ENCODE measurements at regions not wholly inside any gene's neighbourhood (a gene's known extent, or its start where the extent isn't known, plus 50 kb on each side); places are given as distances from the start of the nearest gene placed in this dataset.

GRCh38 chr4:58063404-58064160 is 953.4 kb upstream of the IGFBP7 start:
- H3K9me2 ChIP-seq (ENCODE audit: low read depth, low read length) = no peaks in the 10 kb centered on the region
- H3K4me3 ChIP-seq (ENCODE audit: low read depth, low read length, poor library complexity, severe bottlenecking) = no peak overlapping the region
- no peaks in the 10 kb centered on the region for H3K9me3 ChIP-seq (ENCODE audit: low read length)

DNA sequence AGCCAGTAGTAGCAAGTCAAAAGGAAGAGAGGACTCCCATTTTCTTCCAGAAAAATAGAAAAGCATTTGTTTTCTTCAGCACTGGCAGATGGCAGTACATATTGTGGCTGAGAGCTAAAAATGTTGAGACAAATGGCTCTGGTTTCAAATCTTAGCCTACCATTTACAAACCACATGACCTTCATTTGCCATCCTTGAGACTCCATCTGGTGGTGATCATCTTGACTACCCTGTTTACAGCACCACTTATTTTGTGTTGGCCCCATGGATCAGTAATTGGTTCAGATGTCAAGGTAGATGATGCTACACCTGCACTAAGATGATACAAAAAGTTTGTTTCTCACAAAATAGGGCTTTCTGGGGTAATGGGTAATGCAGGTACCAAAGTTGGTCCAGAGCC is 951.8 kb upstream of the IGFBP7 start:
- no peak overlapping the region for H2AFZ ChIP-seq (ENCODE audit: low read length)
- H3K36me3 ChIP-seq (ENCODE audit: insufficient read depth, low read length) = no peaks in the 10 kb centered on the region
- H3K4me1 ChIP-seq (ENCODE audit: insufficient read depth, low read length, severe bottlenecking) = no peaks in the 10 kb centered on the region
- H3K9me3 ChIP-seq (ENCODE audit: low read length) = no peaks in the 10 kb centered on the region
- H3K27me3 ChIP-seq (ENCODE audit: insufficient read depth, low read length) = no peaks in the 10 kb centered on the region
- no peaks in the 10 kb centered on the region for H4K20me1 ChIP-seq (ENCODE audit: insufficient read depth, low read length)
- no peak overlapping the region for H3K9ac ChIP-seq (ENCODE audit: low read length)
- no peak overlapping the region for H3K27ac ChIP-seq (ENCODE audit: low read depth, low read length, poor library complexity, severe bottlenecking)
- TF ChIP-seq EZH2 (IDR thresholded peaks at IDR 0.05; ENCODE audit: borderline replicate concordance, low read length) (no peak), CTCF (IDR thresholded peaks at IDR 0.05; ENCODE audit: low read length) (peak; percentile 17; the same call in 1 of the 2 replicates)
- H3K9me2 ChIP-seq (ENCODE audit: low read depth, low read length) = no peaks in the 10 kb centered on the region
- H3K4me2 ChIP-seq (ENCODE audit: low read length) = no peak overlapping the region
- no peak overlapping the region for H3K4me3 ChIP-seq (ENCODE audit: low read depth, low read length, poor library complexity, severe bottlenecking)
- no peaks in the 10 kb centered on the region for H3K79me2 ChIP-seq (ENCODE audit: insufficient read depth, low read length)
- H3F3A ChIP-seq (ENCODE audit: insufficient read depth, low read length) = no peaks in the 10 kb centered on the region

More at GRCh38 chr4:58063404-58064160, 953.4 kb upstream of the IGFBP7 start:
- Histone ChIP-seq H3K27me3 (ENCODE audit: insufficient read depth, low read length) (no peaks in the 10 kb centered on the region), H3K79me2 (ENCODE audit: insufficient read depth, low read length) (no peaks in the 10 kb centered on the region), H3K4me1 (ENCODE audit: insufficient read depth, low read length, severe bottlenecking) (no peaks in the 10 kb centered on the region), H3K9ac (ENCODE audit: low read length) (no peak overlapping the region), H3K4me2 (ENCODE audit: low read length) (no peak overlapping the region), H3F3A (ENCODE audit: insufficient read depth, low read length) (no peaks in the 10 kb centered on the region), H3K27ac (ENCODE audit: low read depth, low read length, poor library complexity, severe bottlenecking) (no peak overlapping the region), H4K20me1 (ENCODE audit: insufficient read depth, low read length) (no peaks in the 10 kb centered on the region), H2AFZ (ENCODE audit: low read length) (no peak overlapping the region), H3K36me3 (ENCODE audit: insufficient read depth, low read length) (no peaks in the 10 kb centered on the region)
- TF ChIP-seq EZH2 (IDR thresholded peaks at IDR 0.05; ENCODE audit: borderline replicate concordance, low read length) = no peak
- TF ChIP-seq CTCF (IDR thresholded peaks at IDR 0.05; ENCODE audit: low read length) = no peak

- Histone ChIP-seq H3K27ac (ENCODE audit: low read depth, low read length, poor library complexity, severe bottlenecking) (no peak overlapping the region), H3K9me3 (ENCODE audit: low read length) (no peaks in the 10 kb centered on the region), H4K20me1 (ENCODE audit: insufficient read depth, low read length) (no peaks in the 10 kb centered on the region), H3K27me3 (ENCODE audit: insufficient read depth, low read length) (no peaks in the 10 kb centered on the region), H3K9me2 (ENCODE audit: low read depth, low read length) (no peaks in the 10 kb centered on the region), H3K4me3 (ENCODE audit: low read depth, low read length, poor library complexity, severe bottlenecking) (no peak overlapping the region), H3K36me3 (ENCODE audit: insufficient read depth, low read length) (no peaks in the 10 kb centered on the region), H3K9ac (ENCODE audit: low read length) (no peak overlapping the region), H3K4me1 (ENCODE audit: insufficient read depth, low read length, severe bottlenecking) (no peaks in the 10 kb centered on the region), H2AFZ (ENCODE audit: low read length) (no peak overlapping the region), H3K4me2 (ENCODE audit: low read length) (no peak overlapping the region), H3F3A (ENCODE audit: insufficient read depth, low read length) (no peaks in the 10 kb centered on the region), H3K79me2 (ENCODE audit: insufficient read depth, low read length) (no peaks in the 10 kb centered on the region)
- no peak for TF ChIP-seq CTCF (IDR thresholded peaks at IDR 0.05; ENCODE audit: low read length)
These were observed 940.3 kb upstream of the IGFBP7 start for GRCh38 chr4:58050439-58050838.

All from OCI-LY1 (cell line).